ENCODE measurements at regions not wholly inside any gene's neighbourhood (a gene's known extent, or its start where the extent isn't known, plus 50 kb on each side); places are given as distances from the start of the nearest gene placed in this dataset.
"Not testable (repeated sequence)": the region's sequence is repeated elsewhere in the genome, so short reads cannot be mapped to it uniquely, and the experiment has no call there.

DNA sequence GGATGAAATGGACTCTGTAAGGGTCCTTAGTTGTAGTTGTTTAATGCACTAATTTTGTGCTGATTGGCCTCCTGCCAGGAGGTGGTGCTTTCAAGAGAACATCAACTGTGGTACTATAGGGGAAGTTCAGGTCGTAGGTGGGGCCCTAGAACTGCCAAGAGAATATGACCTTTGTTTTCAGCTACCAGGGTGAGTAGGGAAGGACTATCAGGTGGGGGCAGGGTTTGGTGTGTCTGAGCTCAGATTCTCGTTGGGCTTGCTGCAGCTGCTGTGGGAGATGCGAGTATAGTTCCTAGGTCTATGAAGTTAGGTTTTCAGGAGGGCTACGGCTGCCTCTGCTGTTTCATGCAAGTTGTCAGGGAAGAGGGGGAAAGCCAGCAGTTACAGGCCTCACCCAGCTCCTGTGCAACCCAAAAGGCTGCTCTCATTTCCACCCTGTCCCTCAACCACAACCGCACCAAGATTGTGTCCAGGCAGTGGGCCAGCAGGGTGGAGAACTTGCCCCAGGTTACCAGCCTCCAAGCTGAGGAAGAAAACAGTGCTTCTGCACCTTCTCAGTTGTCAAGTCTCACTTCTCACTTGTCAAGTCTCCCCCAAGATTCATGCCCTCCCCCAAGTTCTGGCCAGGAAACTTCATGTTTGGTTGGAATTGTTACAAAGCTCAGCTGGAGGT lies 626.5 kb upstream of the MAP3K7 start:
- DNase-seq (ENCODE audit: low read depth, low spot score), result no peak

- no peak for DNase-seq (ENCODE audit: low read depth, low spot score)
Observed at GRCh38 chr6:91198588-91199255, 611.9 kb upstream of the MAP3K7 start.

- DNase-seq (ENCODE audit: low read depth, low spot score), result no peak
Observed at GRCh38 chr6:91196729-91197128, 609.9 kb upstream of the MAP3K7 start.

DNA sequence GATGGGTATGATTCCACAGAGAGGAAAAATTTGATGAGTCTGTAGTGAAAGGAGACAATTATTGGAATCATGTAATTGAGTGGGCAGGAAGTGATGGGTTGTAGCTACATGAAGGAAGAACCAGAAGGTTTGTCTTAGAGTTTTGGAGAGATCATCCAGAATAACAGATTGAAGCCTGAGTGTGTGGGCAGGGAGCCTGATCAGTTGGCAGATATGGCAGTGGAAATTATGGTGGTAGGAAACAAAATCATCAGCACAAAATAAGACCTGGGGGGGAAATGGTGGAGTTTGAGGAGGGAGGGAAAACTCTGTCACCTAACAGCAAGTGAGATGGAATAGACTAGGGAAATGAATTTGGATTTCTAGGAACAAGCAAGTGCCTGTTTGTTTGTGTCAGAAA lies 606.6 kb upstream of the MAP3K7 start:
- no peak for DNase-seq (ENCODE audit: low read depth, low spot score)

DNA sequence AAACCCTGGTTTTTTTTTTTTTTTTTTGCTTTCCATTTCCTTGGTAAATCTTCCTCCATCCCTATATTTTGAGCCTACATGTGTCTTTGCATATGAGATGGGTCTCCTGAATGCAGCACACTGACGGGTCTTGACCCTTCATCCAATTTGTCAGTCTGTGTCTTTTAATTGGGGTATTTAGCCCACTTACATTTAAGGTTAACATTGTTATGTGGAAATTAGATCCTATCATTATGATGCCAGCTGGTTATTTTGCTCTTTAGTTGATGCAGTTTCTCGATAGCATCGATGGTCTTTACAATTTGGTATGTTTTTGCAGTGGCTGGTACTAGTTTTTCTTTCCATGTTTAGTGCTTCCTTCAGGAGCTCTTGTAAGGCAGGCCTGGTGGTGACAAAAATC lies 603.2 kb upstream of the MAP3K7 start:
- not testable (repeated sequence) for DNase-seq (ENCODE audit: low read depth, low spot score)

GRCh38 chr6:91185072-91185471 lies 598.2 kb upstream of the MAP3K7 start:
- DNase-seq (ENCODE audit: low read depth, low spot score), result no peak

GRCh38 chr6:91181416-91181815 lies 594.5 kb upstream of the MAP3K7 start:
- no peak for DNase-seq (ENCODE audit: low read depth, low spot score)

DNA sequence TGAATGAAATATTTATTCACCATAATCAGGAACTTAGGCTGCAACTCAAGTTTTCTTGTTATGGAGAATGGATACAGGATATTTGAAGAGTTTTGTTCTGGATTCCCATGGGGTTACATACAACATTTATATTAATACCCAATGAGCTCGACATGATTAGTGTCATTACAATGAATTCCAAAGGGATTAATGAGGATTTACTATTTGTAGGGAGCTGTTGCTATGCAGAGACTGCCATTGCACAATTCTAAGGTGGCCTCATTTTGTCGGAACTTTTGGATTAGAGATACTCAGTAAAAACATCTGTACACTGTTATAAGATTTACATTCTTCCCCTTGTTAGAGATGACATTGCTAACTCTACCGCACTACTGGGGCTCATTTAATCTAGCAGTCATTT lies 586.8 kb upstream of the MAP3K7 start:
- no peak for DNase-seq (ENCODE audit: low read depth, low spot score)

DNA sequence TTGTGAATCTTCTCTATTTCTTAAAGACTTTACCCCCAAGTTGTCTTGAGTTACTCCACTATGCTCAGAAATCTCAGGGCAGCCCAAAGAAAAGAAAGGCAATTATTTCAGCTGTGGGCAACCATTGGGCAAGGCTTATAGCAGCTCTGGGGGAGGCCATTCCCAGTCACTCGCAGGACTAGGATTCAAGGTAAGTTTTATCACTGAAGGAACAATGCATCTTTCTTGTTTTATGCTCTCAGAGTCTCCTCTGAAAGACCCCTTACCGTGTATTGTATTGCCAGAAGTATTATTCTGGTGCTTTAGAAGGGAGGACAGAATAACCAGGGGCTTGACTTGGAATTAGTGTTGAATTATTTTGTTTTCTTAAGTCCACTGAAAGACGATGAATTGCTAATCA lies 586.3 kb upstream of the MAP3K7 start:
- DNase-seq (ENCODE audit: low read depth, low spot score), result no peak

- DNase-seq (ENCODE audit: low read depth, low spot score), result no peak
Observed at GRCh38 chr6:91171754-91172462, 585.0 kb upstream of the MAP3K7 start.

DNA sequence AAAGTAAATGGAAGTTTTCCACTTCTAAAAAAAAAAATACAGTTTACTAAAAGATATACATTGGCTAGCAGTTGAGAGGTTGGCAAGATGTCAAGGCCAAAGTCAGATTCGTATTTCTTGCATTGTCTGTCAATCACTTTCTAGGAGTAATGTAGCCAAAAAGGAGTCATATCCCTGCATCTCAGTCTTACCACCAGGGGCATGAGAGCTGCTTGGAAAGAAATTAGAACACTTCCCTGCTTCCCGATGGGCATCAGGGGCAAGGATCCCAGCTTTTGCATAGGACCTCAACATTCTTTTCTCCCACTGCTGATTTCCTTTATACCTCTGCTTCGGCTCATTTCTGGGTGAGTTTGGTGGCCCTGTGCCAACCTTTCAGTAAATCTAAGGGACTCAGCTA lies 581.0 kb upstream of the MAP3K7 start:
- DNase-seq (ENCODE audit: low read depth, low spot score), result no peak

DNA sequence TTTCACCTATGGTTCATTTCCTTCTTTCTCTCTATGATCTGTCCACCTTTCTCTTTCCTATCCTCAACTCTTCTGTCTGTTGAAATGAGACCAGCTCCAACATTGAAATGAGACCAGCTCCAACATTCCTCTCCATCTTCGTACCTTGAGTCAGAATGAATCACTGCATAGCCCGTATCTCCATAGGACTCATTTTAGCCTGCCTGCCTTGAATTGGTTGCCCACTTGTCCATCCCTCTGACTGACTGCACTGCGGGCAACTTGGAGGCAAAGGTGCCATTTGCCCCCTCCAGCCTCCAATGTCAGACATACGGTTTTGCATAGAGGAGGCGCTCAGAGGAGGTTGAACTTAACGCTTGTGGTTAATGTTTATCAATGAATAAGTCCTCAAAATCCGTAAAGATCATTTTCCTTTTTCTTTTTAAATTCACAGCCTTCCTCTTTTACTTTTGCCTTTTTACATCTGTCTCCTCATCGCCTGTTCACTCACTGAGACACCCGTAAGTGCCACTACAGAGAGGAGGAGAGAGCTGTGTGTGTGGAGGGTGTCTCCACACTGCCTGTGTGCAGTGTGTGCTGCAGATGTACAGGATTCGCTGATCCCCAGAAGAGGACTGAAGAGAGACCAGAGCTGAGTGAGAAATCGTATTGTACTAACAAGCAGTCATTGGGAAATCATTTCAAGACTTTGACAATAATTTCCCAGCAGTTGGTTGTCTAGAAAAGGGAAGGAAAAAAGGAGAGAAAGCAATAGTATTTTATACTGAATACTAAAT lies 579.6 kb upstream of the MAP3K7 start:
- DNase-seq (ENCODE audit: low read depth, low spot score), result no peak

GRCh38 chr6:91164105-91164504 lies 577.2 kb upstream of the MAP3K7 start:
- no peak for DNase-seq (ENCODE audit: low read depth, low spot score)

DNA sequence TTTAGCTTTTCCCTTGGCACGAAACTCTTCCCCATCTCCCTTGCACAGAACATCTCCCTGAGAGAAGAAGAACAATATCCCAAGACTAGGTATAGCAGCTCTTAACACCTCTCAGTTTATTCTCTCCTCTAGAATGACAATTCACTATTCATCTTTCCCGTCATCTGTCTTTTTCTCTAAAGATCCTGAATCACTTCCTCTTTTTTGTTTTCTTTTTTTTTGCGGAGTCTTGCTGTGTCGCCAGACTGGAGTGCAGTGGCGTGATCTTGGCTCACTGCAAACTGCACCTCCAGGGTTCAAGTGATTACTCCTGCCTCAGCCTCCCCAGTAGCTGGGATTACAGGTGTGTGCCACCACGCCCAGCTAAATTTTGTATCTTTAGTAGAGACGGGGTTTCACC lies 574.4 kb upstream of the MAP3K7 start:
- no peak for DNase-seq (ENCODE audit: low read depth, low spot score)

DNA sequence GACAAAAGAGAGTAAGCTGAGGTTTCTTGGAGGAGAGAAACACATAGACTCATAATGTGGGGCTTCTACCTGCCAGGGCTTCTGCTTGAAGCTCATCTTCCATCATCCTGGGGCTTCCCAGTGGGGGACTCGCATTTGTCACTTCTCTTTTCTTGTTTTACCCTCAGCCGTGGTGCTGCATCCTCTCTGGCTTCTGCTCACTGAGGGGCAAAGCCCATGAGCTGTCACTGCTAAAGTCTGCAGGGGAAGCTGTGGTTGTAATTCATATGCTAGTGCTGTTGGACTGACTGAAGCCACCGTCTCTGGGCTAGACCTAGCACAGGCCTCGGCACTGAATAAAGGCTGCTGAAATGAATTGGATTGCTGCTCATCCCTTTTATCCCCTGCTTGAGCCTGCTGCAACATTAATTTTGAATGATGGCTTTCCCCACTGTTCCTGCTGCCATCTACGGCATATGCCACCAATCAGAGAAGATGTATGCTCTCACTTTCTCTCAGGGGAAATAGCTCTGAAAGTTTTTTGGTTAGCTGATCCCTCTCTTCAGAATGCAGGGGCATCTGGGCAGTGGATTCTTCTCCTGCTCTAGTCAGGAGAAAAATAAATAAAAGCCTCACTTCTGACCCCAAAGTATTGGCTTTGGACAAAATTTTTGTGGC lies 568.4 kb upstream of the MAP3K7 start:
- DNase-seq (ENCODE audit: low read depth, low spot score), result no peak

- DNase-seq (ENCODE audit: low read depth, low spot score), result no peak
Observed at GRCh38 chr6:91152824-91153223, 566.0 kb upstream of the MAP3K7 start.

DNA sequence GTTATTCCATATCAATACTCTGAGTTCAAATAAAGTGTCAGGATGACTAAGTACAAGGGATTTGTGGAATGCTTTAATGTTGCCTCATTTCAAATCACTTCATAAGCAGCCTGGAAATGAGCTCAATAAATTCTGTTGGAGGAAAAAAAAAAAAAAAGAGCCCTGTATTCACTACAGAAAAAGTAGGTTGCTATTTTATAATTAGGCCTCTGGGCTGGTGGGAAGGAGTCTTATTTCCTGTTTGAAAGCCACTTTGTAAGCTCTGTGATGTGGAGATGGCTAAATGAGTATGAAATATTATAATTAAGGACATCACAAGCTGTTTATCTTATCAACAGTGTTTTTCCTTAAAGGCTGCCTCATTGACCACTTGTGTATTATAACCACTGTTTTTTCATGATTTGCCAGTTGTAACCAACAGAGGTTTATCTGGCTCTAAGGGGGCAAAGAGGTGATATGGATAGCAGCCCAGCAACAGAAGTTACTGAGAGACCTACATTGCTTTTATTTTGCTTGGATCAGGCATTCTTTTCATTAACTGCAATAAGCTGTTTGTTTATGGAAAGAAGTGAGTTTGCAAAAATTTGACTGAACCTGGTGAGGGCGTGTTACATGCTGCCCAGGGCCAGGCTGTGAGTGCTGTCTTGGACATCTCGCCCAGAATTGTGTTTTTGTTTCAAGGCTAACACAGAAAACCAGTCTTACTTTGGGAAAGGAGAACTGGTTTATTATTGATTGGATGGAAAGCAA lies 563.3 kb upstream of the MAP3K7 start:
- DNase-seq (ENCODE audit: low read depth, low spot score), result no peak

DNA sequence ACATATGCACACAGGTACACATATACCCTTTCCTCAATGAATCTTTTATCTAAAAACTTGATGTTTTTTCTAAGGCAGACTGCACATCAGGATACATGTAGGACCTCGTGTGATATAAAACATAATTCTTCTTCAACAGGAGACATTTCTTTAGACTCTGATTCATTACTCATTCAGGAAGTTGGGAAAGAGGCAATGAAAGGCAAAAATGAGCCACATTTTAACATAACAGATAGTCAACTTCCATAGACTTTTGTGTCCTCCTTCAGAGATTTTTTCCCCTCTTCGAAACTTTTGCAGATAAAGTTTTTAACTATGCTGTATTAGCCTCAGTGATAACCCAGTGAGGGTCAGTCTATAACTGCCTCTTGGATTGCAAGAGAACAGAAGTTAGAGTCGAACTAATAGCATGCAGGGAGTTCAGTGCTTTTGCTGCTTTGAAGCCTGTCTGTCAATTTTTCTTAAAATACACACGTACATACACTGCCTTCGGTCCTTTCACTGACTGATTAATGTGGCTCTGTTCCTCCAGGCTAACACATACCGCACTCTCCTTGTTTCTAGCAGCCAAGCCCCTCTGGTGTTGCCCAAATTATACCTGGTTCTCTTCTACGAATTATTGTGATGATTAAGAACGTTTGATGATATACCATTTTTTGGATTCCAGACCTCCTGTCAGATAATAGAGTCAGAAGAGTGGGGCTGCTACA lies 562.5 kb upstream of the MAP3K7 start:
- no peak for DNase-seq (ENCODE audit: low read depth, low spot score)

- no peak for DNase-seq (ENCODE audit: low read depth, low spot score)
Observed at GRCh38 chr6:91144126-91144525, 557.3 kb upstream of the MAP3K7 start.

DNA sequence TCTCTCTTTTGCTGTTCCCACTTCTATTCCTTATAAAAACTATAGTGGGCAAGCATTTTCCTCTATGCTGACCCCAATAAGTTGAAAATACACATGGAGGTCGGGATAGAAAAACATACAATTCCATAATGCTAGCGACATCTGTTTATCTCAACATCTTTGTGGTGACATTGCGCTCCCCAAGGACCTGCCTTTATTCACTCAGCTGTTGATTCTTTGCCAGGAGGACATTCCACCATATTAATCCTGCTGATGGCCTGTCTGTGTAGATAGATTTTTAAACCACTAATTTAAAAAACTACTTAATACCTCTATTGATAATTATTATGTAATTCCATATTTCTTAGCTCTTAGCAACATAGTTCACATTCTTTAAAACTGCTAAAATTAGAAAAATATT lies 555.3 kb upstream of the MAP3K7 start:
- no peak for DNase-seq (ENCODE audit: low read depth, low spot score)
